ENCODE measurements at regions not wholly inside any gene's neighbourhood (a gene's known extent, or its start where the extent isn't known, plus 50 kb on each side); places are given as distances from the start of the nearest gene placed in this dataset.

DNA sequence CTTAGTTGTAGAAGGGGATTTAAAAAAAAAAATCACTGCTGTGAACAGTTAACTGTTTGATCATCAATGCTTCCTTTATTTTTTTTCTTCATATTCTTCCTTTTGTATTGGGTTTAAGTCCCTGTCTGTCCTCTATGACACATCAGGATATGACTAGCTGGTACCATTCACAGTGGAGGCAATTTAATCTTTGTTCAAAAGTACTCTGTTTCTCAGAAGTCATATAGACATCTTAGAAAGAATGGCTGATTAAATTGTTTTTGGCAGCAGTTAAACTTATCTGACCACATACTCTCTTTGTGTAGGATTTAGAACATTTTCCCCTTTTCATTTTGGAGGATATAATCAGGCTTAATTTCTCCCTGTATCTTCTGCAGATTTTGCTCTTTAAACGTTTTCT is 807.8 kb upstream of the CDH2 start:
- no peak for TF ChIP-seq POLR2AphosphoS2 (conservative IDR thresholded peaks at IDR 0.05; ENCODE audit: low read length)
- TF ChIP-seq, protein P1, sequence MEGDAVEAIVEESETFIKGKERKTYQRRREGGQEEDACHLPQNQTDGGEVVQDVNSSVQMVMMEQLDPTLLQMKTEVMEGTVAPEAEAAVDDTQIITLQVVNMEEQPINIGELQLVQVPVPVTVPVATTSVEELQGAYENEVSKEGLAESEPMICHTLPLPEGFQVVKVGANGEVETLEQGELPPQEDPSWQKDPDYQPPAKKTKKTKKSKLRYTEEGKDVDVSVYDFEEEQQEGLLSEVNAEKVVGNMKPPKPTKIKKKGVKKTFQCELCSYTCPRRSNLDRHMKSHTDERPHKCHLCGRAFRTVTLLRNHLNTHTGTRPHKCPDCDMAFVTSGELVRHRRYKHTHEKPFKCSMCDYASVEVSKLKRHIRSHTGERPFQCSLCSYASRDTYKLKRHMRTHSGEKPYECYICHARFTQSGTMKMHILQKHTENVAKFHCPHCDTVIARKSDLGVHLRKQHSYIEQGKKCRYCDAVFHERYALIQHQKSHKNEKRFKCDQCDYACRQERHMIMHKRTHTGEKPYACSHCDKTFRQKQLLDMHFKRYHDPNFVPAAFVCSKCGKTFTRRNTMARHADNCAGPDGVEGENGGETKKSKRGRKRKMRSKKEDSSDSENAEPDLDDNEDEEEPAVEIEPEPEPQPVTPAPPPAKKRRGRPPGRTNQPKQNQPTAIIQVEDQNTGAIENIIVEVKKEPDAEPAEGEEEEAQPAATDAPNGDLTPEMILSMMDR (IDR thresholded peaks at IDR 0.05): no peak
- TF ChIP-seq ZC3H11A (IDR thresholded peaks at IDR 0.05): no peak
- TF ChIP-seq, protein P2, sequence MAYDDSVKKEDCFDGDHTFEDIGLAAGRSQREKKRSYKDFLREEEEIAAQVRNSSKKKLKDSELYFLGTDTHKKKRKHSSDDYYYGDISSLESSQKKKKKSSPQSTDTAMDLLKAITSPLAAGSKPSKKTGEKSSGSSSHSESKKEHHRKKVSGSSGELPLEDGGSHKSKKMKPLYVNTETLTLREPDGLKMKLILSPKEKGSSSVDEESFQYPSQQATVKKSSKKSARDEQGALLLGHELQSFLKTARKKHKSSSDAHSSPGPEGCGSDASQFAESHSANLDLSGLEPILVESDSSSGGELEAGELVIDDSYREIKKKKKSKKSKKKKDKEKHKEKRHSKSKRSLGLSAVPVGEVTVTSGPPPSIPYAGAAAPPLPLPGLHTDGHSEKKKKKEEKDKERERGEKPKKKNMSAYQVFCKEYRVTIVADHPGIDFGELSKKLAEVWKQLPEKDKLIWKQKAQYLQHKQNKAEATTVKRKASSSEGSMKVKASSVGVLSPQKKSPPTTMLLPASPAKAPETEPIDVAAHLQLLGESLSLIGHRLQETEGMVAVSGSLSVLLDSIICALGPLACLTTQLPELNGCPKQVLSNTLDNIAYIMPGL (CRISPR knock-in tag; IDR thresholded peaks at IDR 0.05; ENCODE audit: borderline replicate concordance): no peak
- TF ChIP-seq, protein P3, sequence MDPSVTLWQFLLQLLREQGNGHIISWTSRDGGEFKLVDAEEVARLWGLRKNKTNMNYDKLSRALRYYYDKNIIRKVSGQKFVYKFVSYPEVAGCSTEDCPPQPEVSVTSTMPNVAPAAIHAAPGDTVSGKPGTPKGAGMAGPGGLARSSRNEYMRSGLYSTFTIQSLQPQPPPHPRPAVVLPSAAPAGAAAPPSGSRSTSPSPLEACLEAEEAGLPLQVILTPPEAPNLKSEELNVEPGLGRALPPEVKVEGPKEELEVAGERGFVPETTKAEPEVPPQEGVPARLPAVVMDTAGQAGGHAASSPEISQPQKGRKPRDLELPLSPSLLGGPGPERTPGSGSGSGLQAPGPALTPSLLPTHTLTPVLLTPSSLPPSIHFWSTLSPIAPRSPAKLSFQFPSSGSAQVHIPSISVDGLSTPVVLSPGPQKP (IDR thresholded peaks at IDR 0.05; ENCODE audit: low read depth, low read length): no peak
- no peak for TF ChIP-seq RAD21 (conservative IDR thresholded peaks at IDR 0.05 in 1 of 2, IDR thresholded peaks at IDR 0.05 in 1 of 2)
- no peak for TF ChIP-seq EP300 (IDR thresholded peaks at IDR 0.05)
